ENCODE measurements at regions not wholly inside any gene's neighbourhood (a gene's known extent, or its start where the extent isn't known, plus 50 kb on each side); places are given as distances from the start of the nearest gene placed in this dataset.

DNA sequence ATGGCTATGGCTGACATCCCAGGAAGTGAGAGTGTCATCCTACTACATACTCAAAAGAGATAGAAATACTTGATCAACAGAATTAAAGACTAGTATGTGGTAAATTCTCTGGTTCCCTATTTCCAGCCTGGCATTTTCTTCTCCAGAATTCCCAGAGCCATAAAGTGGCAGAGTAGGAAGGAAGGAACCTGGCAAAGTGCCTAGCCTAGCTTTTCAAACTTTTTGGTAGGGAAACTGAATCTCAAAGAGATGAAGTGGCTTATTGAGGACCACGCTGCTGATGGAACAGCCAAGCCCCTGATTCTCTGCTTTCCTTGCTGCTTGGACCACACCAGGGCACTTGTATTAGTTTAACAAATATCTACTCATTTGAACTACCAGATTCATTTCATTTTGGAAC is 312.4 kb upstream of the RORA start:
- H2AFZ ChIP-seq, result no peak overlapping the region
- TF ChIP-seq, protein P1, sequence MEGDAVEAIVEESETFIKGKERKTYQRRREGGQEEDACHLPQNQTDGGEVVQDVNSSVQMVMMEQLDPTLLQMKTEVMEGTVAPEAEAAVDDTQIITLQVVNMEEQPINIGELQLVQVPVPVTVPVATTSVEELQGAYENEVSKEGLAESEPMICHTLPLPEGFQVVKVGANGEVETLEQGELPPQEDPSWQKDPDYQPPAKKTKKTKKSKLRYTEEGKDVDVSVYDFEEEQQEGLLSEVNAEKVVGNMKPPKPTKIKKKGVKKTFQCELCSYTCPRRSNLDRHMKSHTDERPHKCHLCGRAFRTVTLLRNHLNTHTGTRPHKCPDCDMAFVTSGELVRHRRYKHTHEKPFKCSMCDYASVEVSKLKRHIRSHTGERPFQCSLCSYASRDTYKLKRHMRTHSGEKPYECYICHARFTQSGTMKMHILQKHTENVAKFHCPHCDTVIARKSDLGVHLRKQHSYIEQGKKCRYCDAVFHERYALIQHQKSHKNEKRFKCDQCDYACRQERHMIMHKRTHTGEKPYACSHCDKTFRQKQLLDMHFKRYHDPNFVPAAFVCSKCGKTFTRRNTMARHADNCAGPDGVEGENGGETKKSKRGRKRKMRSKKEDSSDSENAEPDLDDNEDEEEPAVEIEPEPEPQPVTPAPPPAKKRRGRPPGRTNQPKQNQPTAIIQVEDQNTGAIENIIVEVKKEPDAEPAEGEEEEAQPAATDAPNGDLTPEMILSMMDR (IDR thresholded peaks at IDR 0.05), result no peak
- no peak overlapping the region for H3K4me3 ChIP-seq (ENCODE audit: low read depth, low read length)
- H3K4me1 ChIP-seq, result no peaks in the 10 kb centered on the region
- no peaks in the 10 kb centered on the region for H3K9me3 ChIP-seq (ENCODE audit: control insufficient read depth, low read length)
- H3K36me3 ChIP-seq (ENCODE audit: control insufficient read depth, insufficient read depth, low read length), result no peaks in the 10 kb centered on the region
- no peaks in the 10 kb centered on the region for H3K79me2 ChIP-seq
- H3K27me3 ChIP-seq (ENCODE audit: control insufficient read depth, insufficient read depth, low read length), result no peaks in the 10 kb centered on the region
- no peak overlapping the region for H3K9ac ChIP-seq
- no peak overlapping the region for H3K4me2 ChIP-seq (ENCODE audit: low read length)
- H3K27ac ChIP-seq, result no peak overlapping the region

DNA sequence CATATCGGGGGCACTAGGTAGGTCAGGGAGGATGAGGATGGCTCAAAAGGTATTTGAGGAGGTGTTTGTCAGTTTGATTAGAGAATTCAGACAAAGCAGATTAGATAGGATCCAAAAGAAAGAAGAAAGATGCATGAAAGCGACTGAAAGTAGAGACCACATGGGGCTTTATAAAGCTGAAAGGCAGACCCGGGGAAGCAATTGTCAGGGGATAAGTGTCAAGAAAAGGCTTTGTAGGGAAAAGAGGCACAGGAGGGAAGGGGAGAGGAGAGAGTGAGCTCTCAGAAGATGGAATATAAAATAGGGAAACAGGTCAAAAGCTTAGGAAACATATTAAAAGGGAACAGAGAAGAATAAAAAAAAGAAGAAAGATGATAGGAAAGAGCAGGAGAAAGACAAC is 308.2 kb upstream of the RORA start:
- Histone ChIP-seq H3K27me3 (ENCODE audit: control insufficient read depth, insufficient read depth, low read length) (no peaks in the 10 kb centered on the region), H3K36me3 (ENCODE audit: control insufficient read depth, insufficient read depth, low read length) (no peaks in the 10 kb centered on the region), H3K9me3 (ENCODE audit: control insufficient read depth, low read length) (no peaks in the 10 kb centered on the region), H3K4me3 (ENCODE audit: low read depth, low read length) (no peak overlapping the region), H2AFZ (no peak overlapping the region), H3K27ac (no peak overlapping the region), H3K4me1 (no peaks in the 10 kb centered on the region), H3K9ac (no peak overlapping the region), H3K4me2 (ENCODE audit: low read length) (no peak overlapping the region), H3K79me2 (no peaks in the 10 kb centered on the region)
- TF ChIP-seq, protein P1 (IDR thresholded peaks at IDR 0.05), result no peak

DNA sequence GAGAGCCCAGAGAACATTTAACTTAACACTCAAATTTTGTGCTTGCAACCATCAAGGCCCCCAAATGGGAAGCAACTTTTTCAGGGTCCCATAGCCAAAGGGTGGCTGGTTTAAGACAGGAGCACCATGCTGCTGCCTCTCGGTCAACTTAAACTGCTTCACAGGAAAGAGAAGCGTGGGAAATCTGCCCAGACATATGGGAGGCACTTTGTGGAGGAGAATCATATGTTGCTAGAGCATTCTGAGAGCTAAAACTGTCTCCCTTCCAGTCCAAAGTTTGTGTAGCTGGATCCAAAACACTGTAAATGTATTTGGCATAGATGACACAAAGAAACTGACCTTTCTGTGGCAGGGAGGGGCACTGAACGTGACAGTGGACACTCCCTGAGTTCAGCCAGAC is 305.9 kb upstream of the RORA start:
- Histone ChIP-seq H3K4me2 (ENCODE audit: low read length) (no peak overlapping the region), H3K4me3 (ENCODE audit: low read depth, low read length) (no peak overlapping the region), H3K4me1 (no peaks in the 10 kb centered on the region), H3K9me3 (ENCODE audit: control insufficient read depth, low read length) (no peaks in the 10 kb centered on the region), H3K27ac (no peak overlapping the region), H3K36me3 (ENCODE audit: control insufficient read depth, insufficient read depth, low read length) (no peaks in the 10 kb centered on the region), H3K9ac (no peak overlapping the region), H3K27me3 (ENCODE audit: control insufficient read depth, insufficient read depth, low read length) (no peaks in the 10 kb centered on the region), H3K79me2 (no peaks in the 10 kb centered on the region), H2AFZ (no peak overlapping the region)
- TF ChIP-seq, protein P1 (IDR thresholded peaks at IDR 0.05), result no peak

GRCh38 chr15:61530769-61531168 is 301.7 kb upstream of the RORA start:
- no peak overlapping the region for H3K4me3 ChIP-seq (ENCODE audit: low read depth, low read length)
- TF ChIP-seq, protein P1 (IDR thresholded peaks at IDR 0.05), result no peak
- H3K27me3 ChIP-seq (ENCODE audit: control insufficient read depth, insufficient read depth, low read length), result no peaks in the 10 kb centered on the region
- no peaks in the 10 kb centered on the region for H3K79me2 ChIP-seq
- no peaks in the 10 kb centered on the region for H3K36me3 ChIP-seq (ENCODE audit: control insufficient read depth, insufficient read depth, low read length)
- no peak overlapping the region for H3K4me2 ChIP-seq (ENCODE audit: low read length)
- H2AFZ ChIP-seq, result no peak overlapping the region
- no peak overlapping the region for H3K27ac ChIP-seq
- no peak overlapping the region for H3K9ac ChIP-seq
- no peaks in the 10 kb centered on the region for H3K9me3 ChIP-seq (ENCODE audit: control insufficient read depth, low read length)
- H3K4me1 ChIP-seq, result no peaks in the 10 kb centered on the region

DNA sequence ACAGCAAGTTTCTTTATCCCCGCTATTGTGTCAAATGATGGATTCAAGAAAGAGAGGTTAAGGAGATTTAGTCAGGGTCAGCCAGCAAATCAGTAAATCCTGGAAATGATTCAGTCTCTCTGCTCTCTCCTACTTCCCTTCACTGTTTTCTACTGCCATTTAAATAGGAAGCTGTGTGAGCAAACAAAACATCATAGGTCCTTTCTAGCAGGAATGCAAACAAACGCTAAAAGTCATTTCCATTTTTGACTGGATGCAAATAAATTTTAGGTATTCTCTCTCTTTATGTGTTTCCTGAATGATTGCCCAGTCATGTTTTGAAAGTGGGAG is 299.4 kb upstream of the RORA start:
- no peaks in the 10 kb centered on the region for H3K4me1 ChIP-seq
- no peak overlapping the region for H3K9ac ChIP-seq
- no peak overlapping the region for H3K4me3 ChIP-seq (ENCODE audit: low read depth, low read length)
- H3K79me2 ChIP-seq, result no peaks in the 10 kb centered on the region
- TF ChIP-seq, protein P1 (IDR thresholded peaks at IDR 0.05), result no peak
- H3K27me3 ChIP-seq (ENCODE audit: control insufficient read depth, insufficient read depth, low read length), result no peaks in the 10 kb centered on the region
- H3K4me2 ChIP-seq (ENCODE audit: low read length), result no peak overlapping the region
- H3K36me3 ChIP-seq (ENCODE audit: control insufficient read depth, insufficient read depth, low read length), result no peaks in the 10 kb centered on the region
- H2AFZ ChIP-seq, result no peak overlapping the region
- H3K27ac ChIP-seq, result no peak overlapping the region
- no peaks in the 10 kb centered on the region for H3K9me3 ChIP-seq (ENCODE audit: control insufficient read depth, low read length)
